HCT116 (cell line): ENCODE measurements at regions not wholly inside any gene's neighbourhood (a gene's known extent, or its start where the extent isn't known, plus 50 kb on each side); places are given as distances from the start of the nearest gene placed in this dataset.

ENCODE experiments used
- ATAC-seq: fragments of 200-7000 bp; cut with Tn5 transposase; 2 replicates; pipeline ENCODE4 v1.9.1; 2020; ENCODE audit warnings: mild to moderate bottlenecking, moderate library complexity
- BruUV-seq: library from RNA; stranded (reverse); fragments of 400-500 nt; replicated peaks from 2 replicates; lab custom pipeline; 2021; lab: Mats Ljungman, UMichigan
- CTCF ChIA-PET: fragments of 300-600 bp; sonication (Branson Sonifier 250); formaldehyde crosslinking; loops from one replicate; lab custom pipeline; 2021; ENCODE audit warnings: antibody characterized with exemption; lab: Charles Lee
- POLR2A ChIA-PET: fragments of 300-600, 350-600 bp; sonication (Branson Sonifier 250); formaldehyde crosslinking; loops from one replicate; lab custom pipeline; 2021; ENCODE audit warnings: antibody characterized with exemption; lab: Charles Lee
- RAD21 ChIA-PET, 2 experiments: fragments of 300-600 bp; sonication (Branson Sonifier 250); formaldehyde crosslinking; loops; one replicate each; lab custom pipeline; 2023; ENCODE audit warnings: low total read pairs in 2 of 2; ENCODE audit not compliant: uncharacterized antibody in 2 of 2, unreplicated experiment in 2 of 2, low non-redundant PET in 1 of 2; lab: Charles Lee
- DNase-seq: peaks from one replicate; pipeline ENCODE4 v3.0.0-alpha.2; 2010; ENCODE audit warnings: low read depth, low spot score
- H2AFZ ChIP-seq: fragments of 200-600 bp; shearing (Covaris generic), sonication (generic); 2 replicates; pipeline ENCODE4 v1.6.1; 2017; ENCODE audit warnings: low read depth, mixed run types, mixed read lengths, antibody characterized with exemption, low read length; ENCODE audit not compliant: poor library complexity, severe bottlenecking
- H3K27ac ChIP-seq: 2 replicates; pipeline ENCODE4 v1.5.1; 2012; ENCODE audit warnings: low read depth, low read length
- H3K27me3 ChIP-seq: fragments of 200-600 bp; sonication (generic); 2 replicates; pipeline ENCODE4 v1.6.1; 2016; ENCODE audit warnings: mixed run types, low read length, mixed read lengths; ENCODE audit not compliant: insufficient read depth
- H3K36me3 ChIP-seq, 2 experiments: fragments of 200-500 bp in 1 of 2; fragments of 200-600 bp in 1 of 2; sonication (Bioruptor generic) in 1 of 2; sonication (generic) in 1 of 2; 2 replicates each; pipeline versions ENCODE4 v1.5.1 to v1.6.1; 2014 to 2016; ENCODE audit warnings: low read length in 2 of 2, inconsistent platforms in 1 of 2, mixed read lengths in 1 of 2, mixed run types in 1 of 2; ENCODE audit not compliant: insufficient read depth in 2 of 2, control insufficient read depth in 1 of 2
- H3K4me1 ChIP-seq, 2 experiments: fragments of 200-600 bp in 1 of 2; sonication (generic) in 1 of 2; 2 replicates each; pipeline versions ENCODE4 v1.5.1 to v1.6.1; 2012 to 2017; ENCODE audit warnings: low read length in 2 of 2, inconsistent platforms in 1 of 2, mild to moderate bottlenecking in 1 of 2, mixed read lengths in 1 of 2, mixed run types in 1 of 2, moderate library complexity in 1 of 2; ENCODE audit not compliant: insufficient read depth in 2 of 2, control insufficient read depth in 1 of 2
- H3K4me2 ChIP-seq: fragments of 200-600 bp; sonication (generic); 2 replicates; pipeline ENCODE4 v1.6.1; 2017; ENCODE audit warnings: mixed run types, low read length, mixed read lengths
- H3K4me3 ChIP-seq, 2 experiments: fragments of 200-600 bp in 1 of 2; sonication (generic) in 1 of 2; replicated peaks in 1 of 2; 2 replicates each; pipeline ENCODE4 v1.5.1; 2011 to 2016; ENCODE audit warnings: low read length in 2 of 2, control low read depth in 1 of 2, low read depth in 1 of 2, mild to moderate bottlenecking in 1 of 2, mixed read lengths in 1 of 2, mixed run types in 1 of 2
- H3K79me2 ChIP-seq: fragments of 200-600 bp; sonication (generic); 2 replicates; pipeline ENCODE4 v1.6.1; 2017; ENCODE audit warnings: mild to moderate bottlenecking, mixed run types, low read length, moderate library complexity, mixed read lengths; ENCODE audit not compliant: insufficient read depth
- H3K9ac ChIP-seq: fragments of 200-600 bp; sonication (generic); 2 replicates; pipeline ENCODE4 v1.6.1; 2016; ENCODE audit warnings: low read length, mixed read lengths
- H3K9me2 ChIP-seq: fragments of 200-600 bp; sonication (generic), shearing (Covaris generic); 2 replicates; pipeline ENCODE4 v1.6.1; 2017; ENCODE audit warnings: mixed run types, mild to moderate bottlenecking, moderate library complexity; ENCODE audit not compliant: insufficient read depth
- H3K9me3 ChIP-seq, 2 experiments: fragments of 200-500 bp in 1 of 2; fragments of 200-600 bp in 1 of 2; sonication (Bioruptor generic) in 1 of 2; sonication (generic) in 1 of 2; 2 replicates each; pipeline ENCODE4 v1.6.1; 2014 to 2017; ENCODE audit warnings: low read length in 2 of 2, mixed read lengths in 2 of 2, inconsistent platforms in 1 of 2, low read depth in 1 of 2, mild to moderate bottlenecking in 1 of 2, mixed run types in 1 of 2, moderate library complexity in 1 of 2; ENCODE audit not compliant: control insufficient read depth in 1 of 2, insufficient read depth in 1 of 2
- H4K20me1 ChIP-seq: fragments of 200-600 bp; sonication (generic), shearing (Covaris generic); 2 replicates; pipeline ENCODE4 v1.6.1; 2017; ENCODE audit warnings: mixed run types, mild to moderate bottlenecking, moderate library complexity; ENCODE audit not compliant: insufficient read depth
- CBX3 ChIP-seq: IDR thresholded peaks from 2 replicates; pipeline ENCODE4 v1.6.1; 2012; ENCODE audit warnings: low read depth
- EGR1 ChIP-seq: IDR thresholded peaks from 2 replicates; pipeline ENCODE4 v1.6.1; 2012; ENCODE audit warnings: low read depth
- ELF1 ChIP-seq: IDR thresholded peaks from 2 replicates; pipeline ENCODE4 v1.6.1; 2012; ENCODE audit warnings: low read depth, borderline replicate concordance
- EZH2 ChIP-seq: fragments of 200-600 bp; sonication (generic); IDR thresholded peaks from 2 replicates; pipeline ENCODE4 v1.6.1; 2017; ENCODE audit warnings: antibody characterized with exemption, mixed run types
- EZH2phosphoT487 ChIP-seq: fragments of 200-600 bp; IDR thresholded peaks from 2 replicates; pipeline ENCODE4 v1.6.1; 2018; ENCODE audit warnings: antibody characterized with exemption, borderline replicate concordance
- MAX ChIP-seq: IDR thresholded peaks from 2 replicates; pipeline ENCODE4 v1.6.1; 2012
- POLR2A ChIP-seq: IDR thresholded peaks from 2 replicates; pipeline ENCODE4 v1.7.0; 2011; ENCODE audit warnings: borderline replicate concordance; ENCODE audit not compliant: insufficient read depth, insufficient read length; ENCODE audit errors: extremely low read depth
- POLR2AphosphoS5 ChIP-seq: IDR thresholded peaks from 2 replicates; pipeline ENCODE4 v1.6.1; 2011; ENCODE audit warnings: mild to moderate bottlenecking, low read depth, low read length, moderate library complexity
- RAD21 ChIP-seq: IDR thresholded peaks from 2 replicates; pipeline ENCODE4 v1.6.1; 2012; ENCODE audit warnings: low read depth, mild to moderate bottlenecking
- SP1 ChIP-seq: IDR thresholded peaks from 2 replicates; pipeline ENCODE4 v1.6.1; 2012; ENCODE audit warnings: low read depth
- SRF ChIP-seq: IDR thresholded peaks from 2 replicates; pipeline ENCODE4 v1.6.1; 2012; ENCODE audit warnings: low read depth
- TCF7L2 ChIP-seq: IDR thresholded peaks from 2 replicates; pipeline ENCODE4 v1.7.0; 2011; ENCODE audit warnings: borderline replicate concordance, inconsistent platforms; ENCODE audit not compliant: insufficient read depth, insufficient read length; ENCODE audit errors: extremely low read depth
- YY1 ChIP-seq: IDR thresholded peaks from 2 replicates; pipeline ENCODE4 v1.6.1; 2011; ENCODE audit warnings: low read length, low read depth, moderate library complexity, mild to moderate bottlenecking; ENCODE audit not compliant: insufficient replicate concordance; ENCODE audit errors: extremely low read depth
- ZBTB33 ChIP-seq: IDR thresholded peaks from 2 replicates; pipeline ENCODE4 v1.6.1; 2011; ENCODE audit warnings: mild to moderate bottlenecking, low read length, moderate library complexity; ENCODE audit not compliant: insufficient replicate concordance; ENCODE audit errors: extremely low read depth
- ZNF274 ChIP-seq: fragments of 200-500 bp; sonication (Bioruptor generic); IDR thresholded peaks from 2 replicates; pipeline ENCODE4 v1.6.1; 2014; ENCODE audit warnings: mild to moderate bottlenecking, low read depth, low read length, inconsistent platforms
- intact Hi-C: fragments of 100-400 bp; cut with micrococcal nuclease; formaldehyde crosslinking; loops from 2 replicates; pipeline ENCODE4 v1.10.0; 2022
- TF ChIP-seq, protein P1 (sequence below), 3 experiments: fragments of 200-600 bp in 1 of 3; sonication (generic) in 1 of 3; IDR thresholded peaks in 2 of 3; conservative IDR thresholded peaks in 1 of 3; 2 replicates each; pipeline ENCODE4 v1.5.1; 2012 to 2017; ENCODE audit warnings: low read depth in 2 of 3, low read length in 2 of 3, antibody characterized with exemption in 1 of 3, borderline replicate concordance in 1 of 3, control low read depth in 1 of 3, mild to moderate bottlenecking in 1 of 3, mixed read lengths in 1 of 3, mixed run types in 1 of 3, moderate library complexity in 1 of 3; ENCODE audit not compliant: insufficient read depth in 1 of 3

DNA sequence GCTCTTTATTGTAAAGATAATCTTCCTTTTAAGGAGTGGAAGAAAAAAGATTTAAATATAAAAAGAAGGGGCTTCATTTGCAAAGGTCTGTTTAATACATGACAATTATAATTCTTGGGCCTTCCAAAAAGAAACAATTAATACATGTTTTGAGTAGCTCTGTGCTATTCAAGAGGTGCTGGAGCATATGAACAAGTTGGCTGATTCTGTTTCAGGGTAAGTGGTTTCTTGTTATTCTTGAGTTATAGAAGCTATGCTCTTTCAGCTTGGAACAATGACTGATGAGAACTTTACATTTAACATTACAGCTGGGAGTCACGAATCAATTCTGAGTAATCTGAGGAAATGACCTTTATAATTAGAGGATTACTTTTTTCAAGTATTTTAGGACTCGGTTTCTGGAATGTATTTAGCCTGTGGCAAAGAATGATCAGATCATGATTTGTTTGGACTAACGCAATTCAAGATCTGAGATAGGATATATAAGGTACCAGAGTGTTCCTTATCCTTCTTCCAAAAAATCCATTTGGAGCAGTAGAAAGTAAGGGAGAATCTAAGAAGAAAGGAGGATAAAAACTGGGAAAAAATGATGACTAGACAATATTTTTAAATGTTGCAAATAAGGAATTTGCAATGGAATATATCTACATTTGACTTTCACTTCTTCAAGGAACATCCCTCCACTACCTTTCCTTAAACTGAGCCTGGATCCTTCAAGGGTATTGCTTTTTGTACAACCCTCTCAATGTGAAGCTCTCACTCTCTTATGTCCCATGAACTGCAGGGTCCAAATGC, 77.1 kb upstream of the KCTD3 start:
- Histone ChIP-seq H3K4me1 (no peaks in the 10 kb centered on the region), H2AFZ (no peak overlapping the region), H3K27ac (no peak overlapping the region), H4K20me1 (no peaks in the 10 kb centered on the region), H3K9me2 (no peaks in the 10 kb centered on the region), H3K27me3 (no peaks in the 10 kb centered on the region), H3K4me2 (no peak overlapping the region), H3K4me3 (no peak overlapping the region), H3K9ac (no peak overlapping the region), H3K9me3 (no peaks in the 10 kb centered on the region; a peak in 1 of 4 replicates), H3K79me2 (no peaks in the 10 kb centered on the region), H3K36me3 (no peaks in the 10 kb centered on the region)
- ATAC-seq (no peak), DNase-seq (no peak)
- TF ChIP-seq CBX3 (no peak), POLR2A (no peak), EZH2 (no peak), YY1 (no peak), SP1 (no peak), ZBTB33 (no peak), ELF1 (no peak), POLR2AphosphoS5 (no peak), TCF7L2 (no peak), MAX (no peak), ZNF274 (no peak), RAD21 (no peak), EGR1 (no peak), SRF (no peak), EZH2phosphoT487 (no peak)
- TF ChIP-seq, protein P1, sequence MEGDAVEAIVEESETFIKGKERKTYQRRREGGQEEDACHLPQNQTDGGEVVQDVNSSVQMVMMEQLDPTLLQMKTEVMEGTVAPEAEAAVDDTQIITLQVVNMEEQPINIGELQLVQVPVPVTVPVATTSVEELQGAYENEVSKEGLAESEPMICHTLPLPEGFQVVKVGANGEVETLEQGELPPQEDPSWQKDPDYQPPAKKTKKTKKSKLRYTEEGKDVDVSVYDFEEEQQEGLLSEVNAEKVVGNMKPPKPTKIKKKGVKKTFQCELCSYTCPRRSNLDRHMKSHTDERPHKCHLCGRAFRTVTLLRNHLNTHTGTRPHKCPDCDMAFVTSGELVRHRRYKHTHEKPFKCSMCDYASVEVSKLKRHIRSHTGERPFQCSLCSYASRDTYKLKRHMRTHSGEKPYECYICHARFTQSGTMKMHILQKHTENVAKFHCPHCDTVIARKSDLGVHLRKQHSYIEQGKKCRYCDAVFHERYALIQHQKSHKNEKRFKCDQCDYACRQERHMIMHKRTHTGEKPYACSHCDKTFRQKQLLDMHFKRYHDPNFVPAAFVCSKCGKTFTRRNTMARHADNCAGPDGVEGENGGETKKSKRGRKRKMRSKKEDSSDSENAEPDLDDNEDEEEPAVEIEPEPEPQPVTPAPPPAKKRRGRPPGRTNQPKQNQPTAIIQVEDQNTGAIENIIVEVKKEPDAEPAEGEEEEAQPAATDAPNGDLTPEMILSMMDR (IDR thresholded peaks at IDR 0.05 in 2 of 3, conservative IDR thresholded peaks at IDR 0.05 in 1 of 3; ENCODE audit: borderline replicate concordance in 1 of 3, insufficient read depth in 1 of 3, low read depth in 2 of 3, low read length in 2 of 3): no peak
- RAD21 ChIA-PET: no interaction called here
- no TSS peak for BruUV-seq
- intact Hi-C loops: no loop called here
- POLR2A ChIA-PET: no interaction called here
- CTCF ChIA-PET: interaction anchor here (0.7 kb wide), 1 partner anchor 1128 kb away, joined by 3 read pairs; no protein-coding TSS in a partner anchor
